ENCODE measurements at regions not wholly inside any gene's neighbourhood (a gene's known extent, or its start where the extent isn't known, plus 50 kb on each side); places are given as distances from the start of the nearest gene placed in this dataset.

GRCh38 chr18:77522051-77522675 is 272.5 kb downstream of the GALR1 start:
- DNase-seq = no peak

GRCh38 chr18:77524909-77525308 is 275.3 kb downstream of the GALR1 start:
- peak; percentile 44 for DNase-seq

- no peak for DNase-seq
Observed at GRCh38 chr18:77526962-77527361, 277.3 kb downstream of the GALR1 start.

- DNase-seq = no peak
Observed at GRCh38 chr18:77528872-77529271, 279.2 kb downstream of the GALR1 start.

GRCh38 chr18:77529492-77530176 is 280.0 kb downstream of the GALR1 start:
- peak; percentile 32 for DNase-seq

- DNase-seq = no peak
Observed at GRCh38 chr18:77530732-77531131, 281.1 kb downstream of the GALR1 start.

GRCh38 chr18:77539860-77540259 is 290.2 kb downstream of the GALR1 start:
- no peak for DNase-seq

GRCh38 chr18:77544792-77545191 is 295.1 kb downstream of the GALR1 start:
- DNase-seq = peak; percentile 9

- DNase-seq = no peak
Observed at GRCh38 chr18:77547757-77548156, 298.1 kb downstream of the GALR1 start.

GRCh38 chr18:77548790-77549420 is 299.3 kb downstream of the GALR1 start:
- DNase-seq = no peak

- no peak for DNase-seq
Observed at GRCh38 chr18:77550625-77551024, 301.0 kb downstream of the GALR1 start.

- DNase-seq = no peak
Observed at GRCh38 chr18:77551055-77551454, 301.4 kb downstream of the GALR1 start.

- DNase-seq = no peak
Observed at GRCh38 chr18:77552945-77553344, 303.3 kb downstream of the GALR1 start.

GRCh38 chr18:77554061-77554460 is 304.4 kb downstream of the GALR1 start:
- no peak for DNase-seq

GRCh38 chr18:77557046-77557587 is 307.5 kb downstream of the GALR1 start:
- no peak for DNase-seq

GRCh38 chr18:77559274-77559910 is 309.7 kb downstream of the GALR1 start:
- no peak for DNase-seq

GRCh38 chr18:77560341-77560992 is 310.8 kb downstream of the GALR1 start:
- no peak for DNase-seq

GRCh38 chr18:77566604-77567003 is 317.0 kb downstream of the GALR1 start:
- DNase-seq = no peak

- no peak for DNase-seq
Observed at GRCh38 chr18:77567205-77567604, 317.6 kb downstream of the GALR1 start.

- no peak for DNase-seq
Observed at GRCh38 chr18:77571743-77572142, 322.1 kb downstream of the GALR1 start.

GRCh38 chr18:77572537-77572936 is 322.9 kb downstream of the GALR1 start:
- no peak for DNase-seq

GRCh38 chr18:77573571-77573970 is 323.9 kb downstream of the GALR1 start:
- DNase-seq = no peak

GRCh38 chr18:77590943-77591515 is 341.4 kb downstream of the GALR1 start:
- no peak for DNase-seq
